OCI-M1 (cell line): ENCODE measurements at regions not wholly inside any gene's neighbourhood (a gene's known extent, or its start where the extent isn't known, plus 50 kb on each side); places are given as distances from the start of the nearest gene placed in this dataset.

Experiments
- DNase-seq: peaks from one replicate; lab custom pipeline; 2025; lab: John Stamatoyannopoulos, UW

- DNase-seq, result no peak
These were observed 195.0 kb downstream of the PHLDA1 start for GRCh38 chr12:75836533-75836932.

DNA sequence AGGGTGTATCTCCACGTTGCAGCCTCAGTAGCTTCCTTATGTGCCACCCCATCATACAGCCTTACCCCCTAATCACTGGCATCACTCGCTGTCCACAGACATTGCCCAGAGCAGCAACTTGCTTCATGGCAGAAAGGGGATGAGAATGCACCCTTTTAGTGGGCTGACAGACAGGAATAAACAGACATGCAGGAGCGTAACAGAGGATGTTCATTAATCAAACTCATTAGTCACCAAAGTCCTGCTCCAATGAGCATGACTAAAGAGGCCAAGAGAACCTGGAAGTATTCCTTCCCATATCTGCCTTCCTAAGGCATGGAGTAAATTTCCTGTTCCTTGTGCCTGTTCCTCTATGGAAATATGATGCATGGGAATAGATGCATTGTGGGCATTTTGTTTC, 197.0 kb downstream of the PHLDA1 start:
- DNase-seq, result no peak

GRCh38 chr12:75833268-75833667, 198.3 kb downstream of the PHLDA1 start:
- no peak for DNase-seq

DNA sequence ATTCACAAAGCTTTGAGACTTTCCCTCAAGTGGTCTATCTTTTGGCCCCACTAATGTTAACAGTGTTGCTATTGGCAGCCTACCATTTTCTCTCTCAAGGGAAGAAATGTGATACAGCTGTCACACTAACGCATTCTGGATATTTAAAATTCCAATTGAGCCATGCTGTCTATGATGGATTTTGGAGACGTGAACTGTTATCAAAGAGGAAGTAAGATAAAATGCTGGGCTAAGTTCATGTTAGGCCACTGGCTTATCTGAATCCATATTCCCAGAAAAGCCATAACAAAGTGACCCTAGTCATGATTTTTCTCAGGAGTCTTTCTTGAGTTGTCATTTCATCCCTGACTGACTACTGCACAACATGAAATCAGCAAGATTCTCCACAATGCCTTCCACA, 200.2 kb downstream of the PHLDA1 start:
- DNase-seq, result peak; percentile 82

DNA sequence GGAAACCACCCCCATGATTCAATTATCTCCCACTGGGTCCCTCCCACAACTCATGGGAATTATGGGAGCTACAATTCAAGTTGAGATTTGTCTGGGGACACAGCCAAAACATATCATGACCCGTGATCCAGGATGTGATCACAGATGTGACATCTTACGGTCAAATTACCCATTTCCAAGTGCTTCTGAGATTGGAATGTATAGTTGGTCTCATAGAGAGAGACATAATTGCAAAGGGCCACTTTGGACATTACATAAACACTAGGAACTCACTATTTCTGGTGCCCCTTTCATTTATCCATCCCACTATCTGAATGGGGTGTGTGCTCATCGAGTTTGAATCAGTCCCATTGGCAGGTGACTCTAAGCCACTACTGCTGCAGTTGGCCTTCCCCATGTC, 204.5 kb downstream of the PHLDA1 start:
- DNase-seq, result no peak

- no peak for DNase-seq
These were observed 205.9 kb downstream of the PHLDA1 start for GRCh38 chr12:75825686-75826085.

DNA sequence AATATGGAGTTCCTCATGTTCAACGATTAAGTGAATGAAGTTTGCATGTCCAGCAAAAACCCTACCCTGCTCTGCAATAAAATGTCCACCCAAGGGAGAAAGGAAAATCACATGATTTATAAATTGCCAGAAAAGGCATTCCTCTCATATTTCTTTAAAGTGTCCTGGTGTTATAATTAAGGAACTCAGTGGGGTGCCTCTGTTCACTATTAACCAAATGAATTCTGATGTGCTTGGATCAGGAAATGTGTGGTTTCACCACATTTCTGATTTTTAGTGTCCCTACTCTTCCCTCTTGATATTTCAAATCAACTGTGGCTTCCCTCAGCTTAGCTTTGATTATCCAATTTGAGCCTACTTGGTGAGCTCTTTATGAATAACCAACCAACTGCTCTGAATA, 208.1 kb downstream of the PHLDA1 start:
- no peak for DNase-seq

DNA sequence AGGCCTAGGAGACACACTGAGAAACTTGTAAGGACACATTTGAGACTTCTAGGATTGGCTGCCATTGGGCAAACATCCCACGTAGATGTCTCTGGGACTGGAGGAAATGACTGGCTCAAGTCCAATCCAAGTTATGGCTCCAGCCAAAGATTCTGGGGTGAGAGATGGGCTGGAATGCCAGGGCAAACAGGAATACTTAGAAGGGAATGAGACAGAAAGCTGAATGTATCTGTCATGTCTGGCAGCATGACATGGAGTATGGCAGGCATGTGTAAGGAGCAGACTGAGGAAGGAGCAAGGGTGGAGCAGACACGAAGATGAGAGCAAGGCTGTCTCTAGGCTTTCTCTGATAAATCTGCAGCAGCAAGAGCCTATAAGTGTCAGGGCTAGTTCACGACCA, 209.2 kb downstream of the PHLDA1 start:
- no peak for DNase-seq

- DNase-seq, result no peak
These were observed 210.6 kb downstream of the PHLDA1 start for GRCh38 chr12:75820848-75821578.

GRCh38 chr12:75820071-75820470, 211.5 kb downstream of the PHLDA1 start:
- no peak for DNase-seq

- no peak for DNase-seq
These were observed 212.1 kb downstream of the PHLDA1 start for GRCh38 chr12:75819512-75819911.

GRCh38 chr12:75818863-75819262, 212.7 kb downstream of the PHLDA1 start:
- no peak for DNase-seq

- DNase-seq, result peak; percentile 82
These were observed 214.7 kb downstream of the PHLDA1 start for GRCh38 chr12:75816897-75817296.

DNA sequence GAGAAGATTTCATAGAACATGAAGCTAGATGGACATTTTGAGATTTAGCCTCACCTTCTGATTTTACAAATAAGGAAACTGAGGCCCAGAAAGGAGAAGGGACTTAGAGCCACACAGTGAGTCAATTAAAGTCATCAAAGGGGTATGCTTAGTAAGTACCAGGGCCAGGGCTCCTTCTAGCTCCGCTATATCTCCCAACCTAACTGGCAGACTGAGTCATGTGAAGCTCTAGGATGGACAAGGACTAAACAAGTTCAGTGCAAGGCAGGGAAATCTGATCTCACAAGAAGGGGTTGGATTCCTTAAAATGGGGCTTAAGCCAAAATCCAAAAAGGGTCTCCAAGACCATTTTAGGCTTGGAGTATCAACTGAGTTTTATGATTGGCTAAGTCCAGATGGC, 215.8 kb downstream of the PHLDA1 start:
- no peak for DNase-seq

- no peak for DNase-seq
These were observed 216.5 kb downstream of the PHLDA1 start for GRCh38 chr12:75814851-75815754.

- no peak for DNase-seq
These were observed 218.5 kb downstream of the PHLDA1 start for GRCh38 chr12:75813072-75813471.

GRCh38 chr12:75812271-75813018, 219.1 kb downstream of the PHLDA1 start:
- no peak for DNase-seq

- DNase-seq, result no peak
These were observed 221.8 kb downstream of the PHLDA1 start for GRCh38 chr12:75809746-75810145.

GRCh38 chr12:75807494-75807893, 224.1 kb downstream of the PHLDA1 start:
- DNase-seq, result no peak

DNA sequence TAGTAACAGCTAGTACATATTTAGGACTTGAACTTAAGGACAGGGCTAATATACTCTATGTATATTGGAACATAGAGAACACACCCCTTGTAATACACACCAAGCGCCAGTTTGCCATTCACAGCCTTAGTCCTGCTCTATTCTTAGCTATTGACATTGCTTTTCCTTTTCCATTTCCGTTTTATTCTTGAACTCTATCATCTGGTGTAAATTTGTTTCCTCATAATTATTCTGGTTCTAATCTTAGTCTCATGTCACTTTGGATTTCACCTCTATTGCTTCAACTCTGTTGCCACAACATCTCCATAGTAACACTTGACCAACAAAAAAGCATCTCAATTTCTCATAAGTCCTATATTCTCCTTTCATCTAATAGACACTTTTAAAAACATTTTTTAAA, 225.7 kb downstream of the PHLDA1 start:
- DNase-seq, result no peak

GRCh38 chr12:75805320-75805719, 226.3 kb downstream of the PHLDA1 start:
- DNase-seq, result no peak

- DNase-seq, result no peak
These were observed 233.2 kb downstream of the PHLDA1 start for GRCh38 chr12:75798136-75798926.
